GM13976 (cell line): ENCODE measurements at regions not wholly inside any gene's neighbourhood (a gene's known extent, or its start where the extent isn't known, plus 50 kb on each side); places are given as distances from the start of the nearest gene placed in this dataset.
"Not testable (repeated sequence)": the region's sequence is repeated elsewhere in the genome, so short reads cannot be mapped to it uniquely, and the experiment has no call there.

Experiments
- DNase-seq: peaks from one replicate; pipeline ENCODE4 v3.0.0; 2012; ENCODE audit warnings: low spot score
- in situ Hi-C: fragments of 300-500 bp; cut with MboI; formaldehyde crosslinking; loops from one replicate; pipeline ENCODE4 v1.12.0; 2022; ENCODE audit warnings: low sequenced_read_pairs, mixed read lengths, inconsistent platforms; ENCODE audit not compliant: unreplicated experiment
- TF ChIP-seq, protein P1 (sequence below): IDR thresholded peaks from 2 replicates; pipeline ENCODE4 v1.5.1; 2012; ENCODE audit warnings: borderline replicate concordance, mild to moderate bottlenecking; ENCODE audit not compliant: insufficient read depth; ENCODE audit errors: extremely low read depth, missing control alignments, control extremely low read depth

DNA sequence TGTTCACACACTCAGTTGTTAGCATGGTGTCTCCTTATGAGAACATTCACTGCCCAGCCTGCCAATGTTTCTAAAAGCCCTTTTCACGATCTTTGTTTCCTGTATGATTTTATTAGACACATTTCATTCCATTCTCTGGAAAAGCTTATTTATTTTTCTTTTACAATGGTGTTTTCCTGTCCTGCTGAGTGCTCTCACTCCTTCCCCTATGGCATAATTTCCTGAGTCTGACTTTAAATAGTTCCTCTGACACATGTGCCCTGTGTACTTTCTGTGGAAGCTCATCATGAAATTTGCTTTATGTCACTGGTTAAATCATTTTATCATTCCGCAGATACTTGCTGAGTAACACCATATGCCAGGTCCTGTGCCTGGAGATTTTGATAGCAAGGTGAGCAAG lies 612.0 kb downstream of the FLRT2 start:
- TF ChIP-seq, protein P1, sequence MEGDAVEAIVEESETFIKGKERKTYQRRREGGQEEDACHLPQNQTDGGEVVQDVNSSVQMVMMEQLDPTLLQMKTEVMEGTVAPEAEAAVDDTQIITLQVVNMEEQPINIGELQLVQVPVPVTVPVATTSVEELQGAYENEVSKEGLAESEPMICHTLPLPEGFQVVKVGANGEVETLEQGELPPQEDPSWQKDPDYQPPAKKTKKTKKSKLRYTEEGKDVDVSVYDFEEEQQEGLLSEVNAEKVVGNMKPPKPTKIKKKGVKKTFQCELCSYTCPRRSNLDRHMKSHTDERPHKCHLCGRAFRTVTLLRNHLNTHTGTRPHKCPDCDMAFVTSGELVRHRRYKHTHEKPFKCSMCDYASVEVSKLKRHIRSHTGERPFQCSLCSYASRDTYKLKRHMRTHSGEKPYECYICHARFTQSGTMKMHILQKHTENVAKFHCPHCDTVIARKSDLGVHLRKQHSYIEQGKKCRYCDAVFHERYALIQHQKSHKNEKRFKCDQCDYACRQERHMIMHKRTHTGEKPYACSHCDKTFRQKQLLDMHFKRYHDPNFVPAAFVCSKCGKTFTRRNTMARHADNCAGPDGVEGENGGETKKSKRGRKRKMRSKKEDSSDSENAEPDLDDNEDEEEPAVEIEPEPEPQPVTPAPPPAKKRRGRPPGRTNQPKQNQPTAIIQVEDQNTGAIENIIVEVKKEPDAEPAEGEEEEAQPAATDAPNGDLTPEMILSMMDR: no peak
- no peak for DNase-seq
- in situ Hi-C loops: no loop called here

DNA sequence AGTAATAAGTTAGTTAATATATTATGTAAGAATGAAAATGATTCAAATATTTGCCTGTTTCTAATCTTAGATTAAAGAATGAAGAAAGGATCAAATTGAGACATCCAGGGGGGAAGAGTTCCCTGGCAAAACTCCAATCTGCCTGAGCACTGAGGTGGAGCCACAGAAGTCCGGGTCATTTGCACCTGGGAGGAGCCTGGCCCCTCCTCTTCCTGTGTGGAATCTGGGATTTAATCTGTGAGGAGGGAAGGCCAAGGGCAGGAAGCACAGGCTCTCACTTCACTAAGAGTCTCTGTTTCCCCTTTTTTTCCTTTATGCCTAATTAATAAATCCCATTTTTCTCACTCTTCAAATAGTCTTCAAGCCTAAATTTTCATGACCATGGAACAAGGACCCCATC lies 599.5 kb downstream of the FLRT2 start:
- TF ChIP-seq, protein P1: no peak
- DNase-seq: no peak
- in situ Hi-C loops: no loop called here

DNA sequence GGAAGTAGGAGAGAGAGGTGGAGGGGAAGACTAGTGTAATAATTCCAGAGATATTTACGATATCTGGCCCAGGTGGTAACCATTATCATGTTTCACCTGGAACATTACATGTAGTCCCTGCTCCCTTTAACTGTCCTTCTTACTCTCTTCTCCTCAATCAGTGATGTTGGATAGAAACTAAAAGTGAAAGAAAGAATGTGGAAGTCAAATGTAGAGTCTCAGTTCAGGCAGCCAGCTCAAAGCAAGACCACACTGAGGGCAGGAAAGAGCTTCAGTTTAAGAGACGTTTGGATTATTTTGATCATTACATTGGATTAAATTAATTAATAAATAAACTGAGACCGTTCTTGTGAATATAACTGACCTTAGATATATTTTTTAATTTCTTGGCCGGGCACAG lies 594.4 kb downstream of the FLRT2 start:
- in situ Hi-C loops: no loop called here
- DNase-seq: no peak
- TF ChIP-seq, protein P1: no peak

DNA sequence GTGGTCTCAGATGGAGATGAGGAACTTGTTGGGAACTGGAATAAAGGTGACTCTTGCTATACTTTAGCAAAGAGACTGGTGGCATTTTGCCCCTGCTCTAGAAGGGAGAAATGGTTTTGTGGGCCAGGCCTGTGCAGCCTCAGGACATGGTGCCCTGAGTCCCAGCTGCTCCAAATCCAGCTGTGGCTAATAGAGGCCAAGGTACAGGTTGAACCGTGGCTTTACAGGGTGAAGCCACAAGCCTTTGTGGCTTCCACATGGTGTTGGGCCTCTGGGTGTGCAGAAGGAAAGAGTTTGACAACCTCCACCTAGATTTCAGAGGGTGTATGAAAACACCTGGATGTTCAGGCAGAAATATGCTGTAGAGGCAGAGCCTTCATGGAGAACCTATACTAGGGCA lies 586.0 kb downstream of the FLRT2 start:
- DNase-seq: no peak
- TF ChIP-seq, protein P1: no peak
- in situ Hi-C loops: no loop called here

DNA sequence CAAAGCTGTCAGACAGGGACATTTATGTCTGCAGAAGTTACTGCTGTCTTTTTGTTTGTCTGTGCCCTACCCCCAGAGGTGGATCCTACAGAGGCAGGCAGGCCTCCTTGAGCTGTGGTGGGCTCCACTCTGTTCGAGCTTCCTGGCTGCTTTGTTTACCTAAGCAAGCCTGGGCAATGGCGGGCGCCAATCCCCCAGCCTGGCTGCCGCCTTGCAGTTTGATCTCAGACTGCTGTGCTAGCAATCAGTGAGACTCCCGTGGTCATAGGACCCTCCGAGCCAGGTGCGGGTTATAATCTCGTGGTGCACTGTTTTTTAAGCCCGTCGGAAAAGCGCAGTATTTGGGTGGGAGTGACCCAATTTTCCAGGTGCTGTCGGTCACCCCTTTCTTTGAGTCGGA lies 580.9 kb downstream of the FLRT2 start:
- DNase-seq, in situ Hi-C loops: not testable (repeated sequence)

DNA sequence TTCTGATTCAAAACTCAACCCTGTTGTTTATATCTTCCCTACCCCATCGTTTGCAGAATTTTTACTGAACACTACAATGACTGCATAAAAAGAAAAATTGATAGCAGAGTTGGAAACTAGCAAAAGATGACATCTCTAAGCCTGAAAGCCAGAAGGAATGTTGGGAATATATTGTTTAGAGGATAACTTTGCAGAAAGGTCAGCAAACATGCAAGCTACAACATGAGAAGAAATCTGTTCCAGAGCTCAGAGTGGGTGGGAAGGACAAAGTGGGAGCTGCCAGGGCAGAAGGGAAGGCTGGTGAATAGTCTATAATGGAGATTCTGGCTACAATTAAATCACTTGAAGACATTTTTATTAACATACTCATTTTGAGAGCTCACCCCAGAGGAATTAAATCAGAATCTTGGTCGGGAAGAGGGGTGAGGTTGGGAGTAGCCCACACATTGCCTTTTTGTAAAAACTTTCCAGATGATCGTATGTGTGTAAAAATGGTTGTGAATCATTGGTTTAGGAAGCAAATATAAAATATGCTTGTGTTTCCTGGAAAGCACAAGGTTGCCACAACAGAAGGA lies 574.8 kb downstream of the FLRT2 start:
- no peak for DNase-seq
- in situ Hi-C loops: no loop called here
- TF ChIP-seq, protein P1: no peak

DNA sequence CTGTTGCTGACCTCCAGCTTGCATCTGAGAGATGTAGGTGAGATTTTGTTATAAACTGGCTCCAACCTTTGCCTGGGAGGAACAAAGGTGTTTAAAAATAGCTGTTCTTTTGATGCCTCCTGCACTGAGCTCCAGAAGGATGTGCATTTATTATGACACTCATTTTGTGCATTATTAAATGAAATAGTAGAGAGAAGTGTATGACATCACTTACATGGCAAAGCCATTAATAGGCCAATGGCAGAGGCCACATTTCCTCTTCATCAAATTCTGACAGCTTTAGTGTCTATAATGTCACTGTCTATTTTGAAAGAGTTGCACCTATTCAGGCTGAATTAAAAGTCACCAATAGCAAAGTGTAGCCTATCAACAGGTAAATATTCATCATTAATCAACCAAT lies 564.6 kb downstream of the FLRT2 start:
- DNase-seq: no peak
- TF ChIP-seq, protein P1: no peak
- in situ Hi-C loops: no loop called here
